ENCODE measurements at regions not wholly inside any gene's neighbourhood (a gene's known extent, or its start where the extent isn't known, plus 50 kb on each side); places are given as distances from the start of the nearest gene placed in this dataset.
"Not testable (repeated sequence)": the region's sequence is repeated elsewhere in the genome, so short reads cannot be mapped to it uniquely, and the experiment has no call there.

- not testable (repeated sequence) for H3K27ac ChIP-seq (ENCODE audit: low read length); H3K4me3 ChIP-seq (ENCODE audit: low read length); H3K27me3 ChIP-seq (ENCODE audit: control insufficient read depth, insufficient read depth, low read length); H3K36me3 ChIP-seq (ENCODE audit: control insufficient read depth, insufficient read depth, low read length); H3K9me3 ChIP-seq (ENCODE audit: control insufficient read depth, low read depth, low read length); DNase-seq; H3K4me1 ChIP-seq (ENCODE audit: control insufficient read depth, insufficient read depth, low read length)
- WGBS (ENCODE audit: insufficient coverage, low lambda C conversion rate): 82% methylated on average over 2 of the region's 2 CpGs
Measured at GRCh38 chr6:57942966-57943365, 625.5 kb downstream of the PRIM2 start.

GRCh38 chr6:57946084-57946768 is 628.8 kb downstream of the PRIM2 start:
- peaks cover 15% of the 10 kb centered on the region for H3K36me3 ChIP-seq (ENCODE audit: control insufficient read depth, insufficient read depth, low read length)
- not testable (repeated sequence) for H3K27ac ChIP-seq (ENCODE audit: low read length); H3K27me3 ChIP-seq (ENCODE audit: control insufficient read depth, insufficient read depth, low read length); DNase-seq; H3K4me1 ChIP-seq (ENCODE audit: control insufficient read depth, insufficient read depth, low read length); H3K9me3 ChIP-seq (ENCODE audit: control insufficient read depth, low read depth, low read length); H3K4me3 ChIP-seq (ENCODE audit: low read length)
- no CpG with 5 or more reads among the region's 7 CpGs for WGBS (ENCODE audit: insufficient coverage, low lambda C conversion rate)

DNA sequence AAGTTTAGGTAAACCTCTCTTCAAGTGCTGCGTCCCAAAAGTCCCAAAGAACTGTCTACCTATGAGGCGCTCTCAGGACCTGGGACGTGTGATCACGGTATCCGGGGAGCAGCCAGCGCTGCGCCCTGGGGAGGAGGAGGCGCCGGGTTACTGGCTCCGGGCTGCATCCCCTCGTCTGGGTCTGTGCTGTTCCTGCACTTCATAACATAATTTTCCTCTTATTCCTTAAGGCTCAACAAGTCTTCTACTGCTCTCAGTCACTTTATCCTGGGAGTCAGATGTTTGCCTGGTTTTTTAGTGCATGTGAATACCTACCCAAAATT is 629.3 kb downstream of the PRIM2 start:
- DNase-seq; H3K27me3 ChIP-seq (ENCODE audit: control insufficient read depth, insufficient read depth, low read length); H3K27ac ChIP-seq (ENCODE audit: low read length); H3K4me3 ChIP-seq (ENCODE audit: low read length); H3K9me3 ChIP-seq (ENCODE audit: control insufficient read depth, low read depth, low read length); H3K4me1 ChIP-seq (ENCODE audit: control insufficient read depth, insufficient read depth, low read length): not testable (repeated sequence)
- no CpG with 5 or more reads among the region's 11 CpGs for WGBS (ENCODE audit: insufficient coverage, low lambda C conversion rate)
- H3K36me3 ChIP-seq (ENCODE audit: control insufficient read depth, insufficient read depth, low read length): peaks cover 15% of the 10 kb centered on the region

DNA sequence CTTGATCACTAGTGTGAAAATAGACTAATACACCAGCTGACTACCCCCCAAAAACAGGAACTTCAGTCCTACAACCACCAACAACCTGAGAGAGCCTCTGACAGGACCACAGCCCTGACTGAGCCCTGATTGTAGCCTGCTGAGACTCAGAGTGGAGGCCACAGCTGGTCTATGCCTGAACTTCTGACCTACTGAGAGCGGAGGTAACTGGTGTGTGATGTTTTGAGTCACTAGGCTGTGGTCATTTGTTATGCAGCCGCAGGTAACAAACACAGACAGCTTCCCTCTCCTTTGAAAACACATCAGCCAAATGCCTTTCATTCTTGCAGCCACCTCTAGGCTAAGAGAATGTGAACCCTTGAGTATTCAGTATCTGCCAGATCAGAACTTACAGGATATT is 631.1 kb downstream of the PRIM2 start:
- H3K9me3 ChIP-seq (ENCODE audit: control insufficient read depth, low read depth, low read length); H3K4me3 ChIP-seq (ENCODE audit: low read length); DNase-seq; H3K27me3 ChIP-seq (ENCODE audit: control insufficient read depth, insufficient read depth, low read length); H3K4me1 ChIP-seq (ENCODE audit: control insufficient read depth, insufficient read depth, low read length); H3K27ac ChIP-seq (ENCODE audit: low read length): not testable (repeated sequence)
- WGBS (ENCODE audit: insufficient coverage, low lambda C conversion rate): no CpG with 5 or more reads among the region's 2 CpGs
- H3K36me3 ChIP-seq (ENCODE audit: control insufficient read depth, insufficient read depth, low read length): peaks cover 15% of the 10 kb centered on the region

DNA sequence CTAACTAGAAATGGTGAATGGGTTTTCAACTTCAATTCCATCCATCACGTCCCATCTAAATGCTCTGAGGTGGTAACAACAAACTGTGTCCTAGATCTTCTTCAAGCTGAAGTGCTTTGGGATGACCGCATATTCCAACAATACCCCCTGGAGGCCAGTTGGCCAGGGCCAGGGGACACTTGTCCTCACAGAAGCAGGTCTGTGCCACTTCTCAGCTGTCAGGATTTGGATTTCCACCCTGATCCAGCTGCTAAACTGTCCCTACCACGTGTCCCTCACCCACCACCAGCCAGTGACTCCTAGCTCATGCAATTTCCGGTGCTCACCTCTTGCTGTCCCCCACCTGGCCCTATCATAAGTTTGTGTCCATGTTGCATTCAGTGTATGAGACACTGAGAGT is 633.0 kb downstream of the PRIM2 start:
- H3K36me3 ChIP-seq (ENCODE audit: control insufficient read depth, insufficient read depth, low read length): peaks cover 15% of the 10 kb centered on the region
- not testable (repeated sequence) for DNase-seq; H3K27ac ChIP-seq (ENCODE audit: low read length); H3K4me1 ChIP-seq (ENCODE audit: control insufficient read depth, insufficient read depth, low read length); H3K27me3 ChIP-seq (ENCODE audit: control insufficient read depth, insufficient read depth, low read length); H3K4me3 ChIP-seq (ENCODE audit: low read length); H3K9me3 ChIP-seq (ENCODE audit: control insufficient read depth, low read depth, low read length)
- WGBS (ENCODE audit: insufficient coverage, low lambda C conversion rate): no CpG with 5 or more reads among the region's 4 CpGs

DNA sequence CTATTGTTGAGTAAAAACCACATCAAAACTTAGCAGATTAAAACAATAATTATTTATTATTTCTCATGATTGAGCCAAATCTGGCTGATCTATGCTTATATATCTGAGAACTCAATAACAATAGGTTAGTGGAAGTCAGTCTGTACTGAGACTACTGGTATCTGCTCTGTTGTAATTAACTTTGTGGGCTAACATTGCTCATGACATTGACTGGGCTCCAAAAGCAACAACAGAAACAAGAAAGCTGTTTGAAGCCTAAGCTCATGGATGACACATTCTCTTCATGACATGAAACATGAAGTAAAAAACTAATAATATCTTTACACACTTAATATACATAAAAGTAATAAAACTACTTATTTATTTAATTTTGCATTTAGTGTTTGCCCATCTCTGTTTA is 649.3 kb downstream of the PRIM2 start:
- H3K27me3 ChIP-seq (ENCODE audit: control insufficient read depth, insufficient read depth, low read length); H3K36me3 ChIP-seq (ENCODE audit: control insufficient read depth, insufficient read depth, low read length); H3K27ac ChIP-seq (ENCODE audit: low read length); DNase-seq; H3K9me3 ChIP-seq (ENCODE audit: control insufficient read depth, low read depth, low read length); H3K4me3 ChIP-seq (ENCODE audit: low read length); H3K4me1 ChIP-seq (ENCODE audit: control insufficient read depth, insufficient read depth, low read length): not testable (repeated sequence)

GRCh38 chr6:57971956-57972355 is 654.5 kb downstream of the PRIM2 start:
- not testable (repeated sequence) for H3K9me3 ChIP-seq (ENCODE audit: control insufficient read depth, low read depth, low read length); H3K27me3 ChIP-seq (ENCODE audit: control insufficient read depth, insufficient read depth, low read length); H3K4me3 ChIP-seq (ENCODE audit: low read length); H3K4me1 ChIP-seq (ENCODE audit: control insufficient read depth, insufficient read depth, low read length); DNase-seq; H3K36me3 ChIP-seq (ENCODE audit: control insufficient read depth, insufficient read depth, low read length); H3K27ac ChIP-seq (ENCODE audit: low read length)
- WGBS (ENCODE audit: insufficient coverage, low lambda C conversion rate): no CpG with 5 or more reads among the region's 4 CpGs

GRCh38 chr6:57974653-57975052 is 657.2 kb downstream of the PRIM2 start:
- H3K4me3 ChIP-seq (ENCODE audit: low read length): no peak overlapping the region
- H3K9me3 ChIP-seq (ENCODE audit: control insufficient read depth, low read depth, low read length): no peaks in the 10 kb centered on the region
- no peak overlapping the region for H3K27ac ChIP-seq (ENCODE audit: low read length)
- no peaks in the 10 kb centered on the region for H3K36me3 ChIP-seq (ENCODE audit: control insufficient read depth, insufficient read depth, low read length)
- no peaks in the 10 kb centered on the region for H3K27me3 ChIP-seq (ENCODE audit: control insufficient read depth, insufficient read depth, low read length)
- no peak for DNase-seq
- whole genome bisulfite sequencing (ENCODE audit: insufficient coverage, low lambda C conversion rate): 100% methylated on average over 3 of the region's 7 CpGs
- H3K4me1 ChIP-seq (ENCODE audit: control insufficient read depth, insufficient read depth, low read length): no peaks in the 10 kb centered on the region

- not testable (repeated sequence) for H3K27ac ChIP-seq (ENCODE audit: low read length); H3K9me3 ChIP-seq (ENCODE audit: control insufficient read depth, low read depth, low read length)
Measured at GRCh38 chr6:57975127-57975526, 657.7 kb downstream of the PRIM2 start.

GRCh38 chr6:57976371-57976770 is 658.9 kb downstream of the PRIM2 start:
- not testable (repeated sequence) for DNase-seq; H3K4me1 ChIP-seq (ENCODE audit: control insufficient read depth, insufficient read depth, low read length); H3K27ac ChIP-seq (ENCODE audit: low read length); H3K4me3 ChIP-seq (ENCODE audit: low read length); H3K9me3 ChIP-seq (ENCODE audit: control insufficient read depth, low read depth, low read length); H3K36me3 ChIP-seq (ENCODE audit: control insufficient read depth, insufficient read depth, low read length); H3K27me3 ChIP-seq (ENCODE audit: control insufficient read depth, insufficient read depth, low read length)
- WGBS (ENCODE audit: insufficient coverage, low lambda C conversion rate): no CpG with 5 or more reads among the region's 1 CpG

More at GRCh38 chr6:57975127-57975526, 657.7 kb downstream of the PRIM2 start:
- not testable (repeated sequence) for DNase-seq; H3K4me1 ChIP-seq (ENCODE audit: control insufficient read depth, insufficient read depth, low read length); H3K4me3 ChIP-seq (ENCODE audit: low read length); H3K36me3 ChIP-seq (ENCODE audit: control insufficient read depth, insufficient read depth, low read length); H3K27me3 ChIP-seq (ENCODE audit: control insufficient read depth, insufficient read depth, low read length)
- WGBS (ENCODE audit: insufficient coverage, low lambda C conversion rate): no CpG with 5 or more reads among the region's 10 CpGs

GRCh38 chr6:57983603-57984002 is 666.2 kb downstream of the PRIM2 start:
- H3K27me3 ChIP-seq (ENCODE audit: control insufficient read depth, insufficient read depth, low read length); H3K4me3 ChIP-seq (ENCODE audit: low read length); H3K36me3 ChIP-seq (ENCODE audit: control insufficient read depth, insufficient read depth, low read length); DNase-seq; H3K9me3 ChIP-seq (ENCODE audit: control insufficient read depth, low read depth, low read length); H3K4me1 ChIP-seq (ENCODE audit: control insufficient read depth, insufficient read depth, low read length); H3K27ac ChIP-seq (ENCODE audit: low read length): not testable (repeated sequence)
- WGBS (ENCODE audit: insufficient coverage, low lambda C conversion rate): no CpG with 5 or more reads among the region's 1 CpG
